Liver (tissue), 3 donors: ENCODE measurements at regions not wholly inside any gene's neighbourhood (a gene's known extent, or its start where the extent isn't known, plus 50 kb on each side); places are given as distances from the start of the nearest gene placed in this dataset.

Experiments
- ATF3 ChIP-seq: IDR thresholded peaks from 2 replicates; pipeline ENCODE4 v1.6.1; 2016; ENCODE audit warnings: antibody characterized with exemption
- CTCF ChIP-seq: fragments of 150-350 bp; IDR thresholded peaks from 2 replicates; pipeline ENCODE4 v1.5.1; 2017; ENCODE audit warnings: improper control_type of control experiment, low read depth, low read length; ENCODE audit not compliant: missing input control
- EGR1 ChIP-seq, 2 donors: IDR thresholded peaks; 2 replicates each; pipeline ENCODE4 v1.6.1; 2016 to 2018; ENCODE audit warnings: antibody characterized with exemption in 2 of 2, low read depth in 2 of 2
- GABPA ChIP-seq, 2 donors: IDR thresholded peaks in 1 of 2; conservative IDR thresholded peaks in 1 of 2; 2 replicates each; pipeline ENCODE4 v1.6.1; 2016; ENCODE audit warnings: antibody characterized with exemption in 2 of 2, mild to moderate bottlenecking in 1 of 2, moderate library complexity in 1 of 2
- JUND ChIP-seq, 2 donors: IDR thresholded peaks; 2 replicates each; pipeline ENCODE4 v1.6.1; 2016; ENCODE audit warnings: antibody characterized with exemption in 2 of 2
- MAX ChIP-seq: IDR thresholded peaks from 2 replicates; pipeline ENCODE4 v1.6.1; 2016; ENCODE audit warnings: antibody characterized with exemption
- RAD21 ChIP-seq, 2 donors: IDR thresholded peaks; 2 replicates each; pipeline ENCODE4 v1.6.1; 2016; ENCODE audit warnings: antibody characterized with exemption in 2 of 2, mild to moderate bottlenecking in 2 of 2
- REST ChIP-seq: IDR thresholded peaks from 2 replicates; pipeline ENCODE4 v1.6.1; 2016; ENCODE audit warnings: antibody characterized with exemption, mild to moderate bottlenecking
- RXRA ChIP-seq, 2 donors: IDR thresholded peaks; 2 replicates each; pipeline ENCODE4 v1.6.1; 2017 to 2018; ENCODE audit warnings: antibody characterized with exemption in 2 of 2, mild to moderate bottlenecking in 1 of 2
- TAF1 ChIP-seq: conservative IDR thresholded peaks from 2 replicates; pipeline ENCODE4 v1.6.1; 2016; ENCODE audit warnings: antibody characterized with exemption, mild to moderate bottlenecking
- YY1 ChIP-seq: IDR thresholded peaks from 2 replicates; pipeline ENCODE4 v1.6.1; 2016; ENCODE audit warnings: antibody characterized with exemption, mild to moderate bottlenecking
- donor health status: healthy.
- donor health status: healthy.

GRCh38 chr15:81751816-81752545, 293.8 kb downstream of the MEX3B start:
- TF ChIP-seq ATF3 (no peak), RAD21 (IDR thresholded peaks at IDR 0.05) (no peak), GABPA (IDR thresholded peaks at IDR 0.05 in 1 of 2, conservative IDR thresholded peaks at IDR 0.05 in 1 of 2) (no peak), TAF1 (no peak), MAX (no peak), RXRA (IDR thresholded peaks at IDR 0.05) (no peak), CTCF (no peak), EGR1 (IDR thresholded peaks at IDR 0.05; ENCODE audit: low read depth in 2 of 2) (no peak), JUND (IDR thresholded peaks at IDR 0.05) (no peak), REST (no peak), YY1 (no peak)
